ENCODE measurements at regions not wholly inside any gene's neighbourhood (a gene's known extent, or its start where the extent isn't known, plus 50 kb on each side); places are given as distances from the start of the nearest gene placed in this dataset.
"Not testable (repeated sequence)": the region's sequence is repeated elsewhere in the genome, so short reads cannot be mapped to it uniquely, and the experiment has no call there.

DNA sequence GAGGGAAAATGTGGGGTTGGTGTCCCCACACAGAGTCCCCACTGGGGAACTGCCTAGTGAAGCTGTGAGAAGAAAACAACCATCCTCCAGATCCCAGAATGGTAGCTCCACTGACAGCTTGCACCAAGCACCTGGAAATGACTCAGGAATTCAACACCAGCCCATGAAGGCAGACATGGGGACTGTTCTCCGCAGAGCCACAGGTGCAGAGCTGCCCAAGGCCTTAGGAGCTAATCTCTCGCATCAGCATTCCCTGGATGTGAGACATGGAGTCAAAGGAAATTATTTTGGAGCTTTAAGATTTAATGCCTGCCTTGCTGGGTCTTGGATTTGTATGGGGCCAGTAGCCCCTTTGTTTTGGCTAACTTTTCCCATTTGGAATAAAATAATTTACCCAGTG is 367.9 kb downstream of the FAM133A start:
- DNase-seq: no peak

- DNase-seq: no peak
These were observed 371.7 kb downstream of the FAM133A start for GRCh38 chrX:94045724-94046123.

- no peak for DNase-seq
These were observed 377.9 kb downstream of the FAM133A start for GRCh38 chrX:94051926-94052325.

- no peak for DNase-seq
These were observed 379.6 kb downstream of the FAM133A start for GRCh38 chrX:94053575-94053974.

- DNase-seq: no peak
These were observed 383.4 kb downstream of the FAM133A start for GRCh38 chrX:94057385-94057784.

- DNase-seq: no peak
These were observed 384.8 kb downstream of the FAM133A start for GRCh38 chrX:94058728-94059382.

GRCh38 chrX:94065091-94065490 is 391.1 kb downstream of the FAM133A start:
- no peak for DNase-seq

- DNase-seq: no peak
These were observed 415.1 kb downstream of the FAM133A start for GRCh38 chrX:94089149-94089548.

DNA sequence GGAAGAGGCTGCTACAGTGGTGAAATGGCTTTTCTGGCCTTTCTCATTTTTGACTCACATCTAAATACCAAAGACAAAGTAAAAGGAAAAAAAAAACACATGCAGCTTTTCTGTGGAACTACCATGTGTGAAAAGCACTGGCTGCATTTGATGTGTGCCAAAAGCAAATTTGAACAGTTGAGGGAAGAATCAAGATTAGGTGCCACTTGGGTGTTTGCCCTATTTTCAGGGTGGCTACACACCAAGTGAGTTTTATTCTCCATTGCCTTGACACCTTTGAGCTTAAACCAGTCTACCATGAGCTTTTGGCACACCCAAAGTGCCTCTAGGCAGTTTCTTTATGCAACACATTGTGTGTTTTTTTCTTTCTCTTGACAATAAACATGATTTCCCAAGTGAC is 423.9 kb downstream of the FAM133A start:
- no peak for DNase-seq

DNA sequence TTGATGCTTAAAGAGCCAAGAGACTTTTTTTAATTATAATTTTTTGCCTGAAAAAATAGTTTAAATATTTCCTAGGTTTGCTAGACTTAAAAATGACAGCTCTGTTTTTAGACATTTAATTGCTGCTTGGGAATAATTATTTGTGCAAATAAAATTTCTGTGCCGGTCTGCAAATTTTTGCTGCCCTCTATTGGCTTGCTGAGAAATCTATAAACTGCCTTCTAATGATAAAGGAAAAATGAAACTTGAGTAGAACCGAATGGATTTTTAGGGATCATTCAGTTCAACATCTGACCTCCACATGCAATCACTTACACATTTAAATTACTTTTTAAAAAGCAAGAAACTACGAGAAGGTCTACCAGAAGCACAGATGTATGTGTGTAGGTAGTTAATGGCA is 434.0 kb downstream of the FAM133A start:
- DNase-seq: no peak

DNA sequence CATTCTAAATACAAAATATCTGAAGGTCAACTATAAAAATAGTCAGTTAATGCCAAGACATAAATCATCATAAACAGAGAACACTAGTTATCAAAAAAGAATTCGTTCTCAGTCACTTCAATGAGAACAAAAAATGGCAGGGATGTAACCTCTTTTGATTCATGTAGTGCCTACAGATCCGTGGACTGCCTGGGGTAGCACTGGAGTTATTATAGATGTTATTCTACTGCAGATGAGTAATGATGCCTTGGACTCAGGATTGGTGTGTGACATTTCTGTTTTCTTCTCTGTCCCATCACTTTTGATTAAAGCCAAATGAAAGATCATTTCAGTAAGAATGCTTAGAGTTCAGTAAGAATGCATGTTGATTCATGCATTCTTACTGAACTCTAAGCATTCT is 440.4 kb downstream of the FAM133A start:
- no peak for DNase-seq

DNA sequence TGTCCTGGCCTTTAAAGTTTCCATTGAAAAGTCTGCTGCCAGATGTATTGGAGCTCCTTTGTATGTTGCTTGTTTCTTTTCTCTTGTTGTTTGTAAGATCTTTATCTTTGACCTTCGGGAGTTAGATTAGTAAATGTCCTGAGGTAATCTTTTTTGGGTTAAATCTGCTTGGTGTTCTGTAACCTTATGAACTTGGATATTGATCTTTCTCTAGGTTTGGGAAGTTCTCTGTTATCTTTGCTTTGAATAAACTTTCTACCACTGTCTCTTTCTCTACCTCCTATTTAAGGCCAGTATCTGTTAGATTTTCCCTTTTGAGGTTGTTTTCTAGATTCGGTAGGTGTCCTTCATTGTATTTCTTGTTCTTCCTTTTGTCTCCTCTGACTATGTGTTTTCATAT is 447.8 kb downstream of the FAM133A start:
- DNase-seq: no peak

DNA sequence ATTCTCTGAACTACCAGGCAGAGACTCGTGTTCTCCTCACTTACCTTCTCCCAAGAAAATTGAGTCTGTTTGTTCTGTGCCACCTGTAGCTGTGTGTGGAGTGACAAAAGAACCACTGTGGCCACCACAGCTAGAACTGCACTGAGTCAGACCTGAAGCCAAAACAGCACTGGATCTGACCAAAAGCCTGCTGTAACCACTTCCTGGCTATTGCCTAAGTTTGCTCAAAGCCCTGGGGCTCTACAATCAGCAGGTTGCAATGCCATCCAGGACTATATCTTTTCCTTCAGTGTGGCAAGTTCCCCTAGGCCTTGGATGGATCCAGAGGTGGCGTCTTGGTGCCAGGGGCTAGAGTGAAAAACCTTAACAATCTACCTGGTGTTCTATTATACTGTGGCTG is 449.1 kb downstream of the FAM133A start:
- DNase-seq: no peak

GRCh38 chrX:94162971-94163370 is 489.0 kb downstream of the FAM133A start:
- DNase-seq: no peak

DNA sequence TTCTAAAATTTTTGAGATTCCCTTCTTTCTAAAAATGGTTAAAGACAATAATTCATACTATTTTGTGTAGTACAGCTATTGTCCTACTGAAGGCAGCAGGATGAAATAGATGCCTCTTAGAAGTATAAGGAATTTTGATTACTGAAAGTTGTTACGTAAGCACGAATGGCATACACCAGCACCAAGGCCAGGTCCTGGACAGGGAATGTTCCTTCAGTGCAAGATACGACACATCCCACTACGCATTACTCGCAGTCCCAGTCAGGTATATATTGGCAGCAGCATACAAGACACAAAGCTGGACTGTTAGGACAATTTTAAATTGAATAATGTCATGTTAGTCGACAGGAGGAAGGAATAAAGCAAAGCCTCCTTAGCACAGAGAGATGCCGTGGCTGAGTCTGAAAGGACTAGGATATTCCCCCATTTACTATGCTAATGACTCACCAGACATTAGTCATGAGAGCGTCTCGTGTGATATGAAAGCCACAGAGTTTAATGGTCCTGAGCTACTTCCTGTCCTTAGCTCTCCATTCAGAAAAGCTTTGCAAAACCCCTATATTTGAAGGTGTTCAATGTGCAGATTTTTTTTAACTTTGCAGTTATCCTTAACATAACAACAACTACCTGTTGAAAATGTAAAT is 504.3 kb downstream of the FAM133A start:
- DNase-seq: peak; percentile 0

GRCh38 chrX:94204524-94204923 is 530.5 kb downstream of the FAM133A start:
- no peak for DNase-seq

GRCh38 chrX:94216738-94217137 is 542.7 kb downstream of the FAM133A start:
- no peak for DNase-seq

- DNase-seq: no peak
These were observed 578.2 kb downstream of the FAM133A start for GRCh38 chrX:94252211-94252610.

GRCh38 chrX:94256396-94256795 is 582.4 kb downstream of the FAM133A start:
- DNase-seq: no peak

DNA sequence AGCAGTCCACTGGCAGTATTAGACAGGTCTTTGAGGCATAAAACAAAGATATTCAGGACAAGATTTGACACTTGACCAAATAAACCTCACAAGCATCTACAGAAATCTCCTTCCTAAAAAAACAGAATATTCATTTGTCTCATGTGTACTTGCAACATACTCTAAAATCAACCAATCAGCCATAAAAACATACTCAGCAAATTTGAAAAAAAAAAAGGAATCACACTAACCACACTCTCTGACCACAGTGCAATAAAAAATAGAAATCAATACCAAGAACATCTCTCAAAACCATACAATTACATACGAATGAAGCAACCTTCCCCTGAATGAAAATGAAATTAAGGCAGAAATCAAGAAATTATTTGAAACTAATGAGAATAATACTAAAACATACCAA is 591.3 kb downstream of the FAM133A start:
- no peak for DNase-seq

GRCh38 chrX:94288325-94288724 is 614.3 kb downstream of the FAM133A start:
- no peak for DNase-seq

DNA sequence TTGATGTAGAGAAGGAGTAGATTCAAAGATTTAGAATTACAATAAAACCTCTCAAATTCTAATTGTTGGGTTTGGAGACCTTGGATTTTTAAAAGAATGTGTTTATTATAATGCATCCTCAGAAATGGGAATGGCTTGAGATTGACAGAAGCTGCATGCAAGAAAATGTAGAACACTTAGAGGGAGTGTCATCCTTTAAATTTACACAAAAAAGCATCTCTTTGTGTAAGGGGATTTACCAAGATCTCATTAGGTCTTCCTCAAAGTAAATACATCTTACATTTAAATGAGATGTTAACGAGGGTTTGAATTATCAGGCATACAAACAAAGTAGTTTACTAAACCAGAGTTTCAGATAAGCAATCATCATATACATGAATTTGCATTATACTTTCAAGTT is 615.0 kb downstream of the FAM133A start:
- no peak for DNase-seq

GRCh38 chrX:94302446-94302845 is 628.4 kb downstream of the FAM133A start:
- DNase-seq: no peak

- DNase-seq: no peak
These were observed 655.2 kb downstream of the FAM133A start for GRCh38 chrX:94329182-94329581.

GRCh38 chrX:94341730-94342129 is 667.7 kb downstream of the FAM133A start:
- DNase-seq: not testable (repeated sequence)

Data from fibroblast of skin of right quadriceps (primary cell).